ENCODE measurements at regions not wholly inside any gene's neighbourhood (a gene's known extent, or its start where the extent isn't known, plus 50 kb on each side); places are given as distances from the start of the nearest gene placed in this dataset.

GRCh38 chr15:95087253-95087609 lies 855.9 kb downstream of the MCTP2 start:
- H3K27me3 ChIP-seq (replicated peaks; ENCODE audit: insufficient read depth, low read length): no peaks in the 10 kb centered on the region
- no peaks in the 10 kb centered on the region for H3K9me3 ChIP-seq (replicated peaks; ENCODE audit: insufficient read depth, low read length)
- no peaks in the 10 kb centered on the region for H3K79me2 ChIP-seq (ENCODE audit: low read length)
- H3K27ac ChIP-seq (ENCODE audit: low read length): no peak overlapping the region
- H3K4me3 ChIP-seq (ENCODE audit: low read length): no peak overlapping the region
- no peaks in the 10 kb centered on the region for H4K20me1 ChIP-seq (ENCODE audit: insufficient read depth, low read length)
- DNase-seq: no peak
- no peaks in the 10 kb centered on the region for H3K4me1 ChIP-seq (ENCODE audit: low read length)
- no peaks in the 10 kb centered on the region for H3K9me2 ChIP-seq (replicated peaks; ENCODE audit: insufficient read depth, low read length)
- H3K9ac ChIP-seq (ENCODE audit: low read length): no peak overlapping the region
- no peaks in the 10 kb centered on the region for H3K36me3 ChIP-seq (replicated peaks; ENCODE audit: insufficient read depth, low read length)
- TF ChIP-seq EZH2phosphoT487 (IDR thresholded peaks at IDR 0.05; ENCODE audit: low read length): no peak
- TF ChIP-seq EZH2 (optimal IDR thresholded peaks at IDR 0.05; ENCODE audit: low read depth, low read length): no peak
- TF ChIP-seq, protein P1, sequence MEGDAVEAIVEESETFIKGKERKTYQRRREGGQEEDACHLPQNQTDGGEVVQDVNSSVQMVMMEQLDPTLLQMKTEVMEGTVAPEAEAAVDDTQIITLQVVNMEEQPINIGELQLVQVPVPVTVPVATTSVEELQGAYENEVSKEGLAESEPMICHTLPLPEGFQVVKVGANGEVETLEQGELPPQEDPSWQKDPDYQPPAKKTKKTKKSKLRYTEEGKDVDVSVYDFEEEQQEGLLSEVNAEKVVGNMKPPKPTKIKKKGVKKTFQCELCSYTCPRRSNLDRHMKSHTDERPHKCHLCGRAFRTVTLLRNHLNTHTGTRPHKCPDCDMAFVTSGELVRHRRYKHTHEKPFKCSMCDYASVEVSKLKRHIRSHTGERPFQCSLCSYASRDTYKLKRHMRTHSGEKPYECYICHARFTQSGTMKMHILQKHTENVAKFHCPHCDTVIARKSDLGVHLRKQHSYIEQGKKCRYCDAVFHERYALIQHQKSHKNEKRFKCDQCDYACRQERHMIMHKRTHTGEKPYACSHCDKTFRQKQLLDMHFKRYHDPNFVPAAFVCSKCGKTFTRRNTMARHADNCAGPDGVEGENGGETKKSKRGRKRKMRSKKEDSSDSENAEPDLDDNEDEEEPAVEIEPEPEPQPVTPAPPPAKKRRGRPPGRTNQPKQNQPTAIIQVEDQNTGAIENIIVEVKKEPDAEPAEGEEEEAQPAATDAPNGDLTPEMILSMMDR (IDR thresholded peaks at IDR 0.05; ENCODE audit: low read length): no peak
- no peak overlapping the region for H2AFZ ChIP-seq (ENCODE audit: low read length)
- H3K4me2 ChIP-seq (ENCODE audit: low read depth, low read length): no peak overlapping the region
- no peaks in the 10 kb centered on the region for H3F3A ChIP-seq (ENCODE audit: insufficient read depth, low read length)

DNA sequence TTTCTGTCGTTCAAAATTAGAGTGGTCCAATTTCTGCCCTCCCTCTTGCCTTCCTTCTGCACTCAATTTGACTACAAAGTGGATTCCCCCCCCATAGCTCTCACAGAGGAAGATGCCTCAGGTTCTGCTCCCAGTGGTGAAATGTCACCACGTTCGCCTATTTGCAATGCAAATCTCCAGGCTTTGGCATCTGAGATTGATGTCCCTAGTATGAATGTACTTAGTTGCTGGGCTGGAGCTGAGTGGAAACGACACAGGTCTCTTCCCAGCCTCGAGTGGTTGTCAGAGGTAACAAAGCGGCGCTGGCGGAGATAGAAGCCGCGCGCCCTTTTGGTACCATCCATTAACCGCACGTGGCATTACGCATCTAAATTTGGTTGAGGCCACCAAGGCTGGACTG lies 860.1 kb downstream of the MCTP2 start:
- Histone ChIP-seq H2AFZ (ENCODE audit: low read length) (no peak overlapping the region), H3K36me3 (replicated peaks; ENCODE audit: insufficient read depth, low read length) (no peaks in the 10 kb centered on the region), H3K4me1 (ENCODE audit: low read length) (no peaks in the 10 kb centered on the region), H4K20me1 (ENCODE audit: insufficient read depth, low read length) (no peaks in the 10 kb centered on the region), H3K9me3 (replicated peaks; ENCODE audit: insufficient read depth, low read length) (no peaks in the 10 kb centered on the region), H3K79me2 (ENCODE audit: low read length) (no peaks in the 10 kb centered on the region), H3K27me3 (replicated peaks; ENCODE audit: insufficient read depth, low read length) (no peaks in the 10 kb centered on the region), H3K9ac (ENCODE audit: low read length) (no peak overlapping the region), H3K4me2 (ENCODE audit: low read depth, low read length) (no peak overlapping the region), H3K27ac (ENCODE audit: low read length) (no peak overlapping the region), H3K9me2 (replicated peaks; ENCODE audit: insufficient read depth, low read length) (no peaks in the 10 kb centered on the region), H3F3A (ENCODE audit: insufficient read depth, low read length) (no peaks in the 10 kb centered on the region), H3K4me3 (ENCODE audit: low read length) (no peak overlapping the region)
- DNase-seq: no peak
- TF ChIP-seq EZH2phosphoT487 (IDR thresholded peaks at IDR 0.05; ENCODE audit: low read length) (no peak), EZH2 (optimal IDR thresholded peaks at IDR 0.05; ENCODE audit: low read depth, low read length) (no peak)
- TF ChIP-seq, protein P1 (IDR thresholded peaks at IDR 0.05; ENCODE audit: low read length): no peak

- Histone ChIP-seq H3K4me2 (ENCODE audit: low read depth, low read length) (no peak overlapping the region), H3K27ac (ENCODE audit: low read length) (no peak overlapping the region), H3K79me2 (ENCODE audit: low read length) (no peaks in the 10 kb centered on the region), H4K20me1 (ENCODE audit: insufficient read depth, low read length) (no peaks in the 10 kb centered on the region), H3K9ac (ENCODE audit: low read length) (no peak overlapping the region), H2AFZ (ENCODE audit: low read length) (no peak overlapping the region), H3K4me3 (ENCODE audit: low read length) (no peak overlapping the region), H3K9me2 (replicated peaks; ENCODE audit: insufficient read depth, low read length) (no peaks in the 10 kb centered on the region), H3F3A (ENCODE audit: insufficient read depth, low read length) (no peaks in the 10 kb centered on the region), H3K27me3 (replicated peaks; ENCODE audit: insufficient read depth, low read length) (no peaks in the 10 kb centered on the region), H3K9me3 (replicated peaks; ENCODE audit: insufficient read depth, low read length) (no peaks in the 10 kb centered on the region), H3K36me3 (replicated peaks; ENCODE audit: insufficient read depth, low read length) (no peaks in the 10 kb centered on the region), H3K4me1 (ENCODE audit: low read length) (no peaks in the 10 kb centered on the region)
- no peak for DNase-seq
- TF ChIP-seq, protein P1 (IDR thresholded peaks at IDR 0.05; ENCODE audit: low read length): no peak
- no peak for TF ChIP-seq EZH2phosphoT487 (IDR thresholded peaks at IDR 0.05; ENCODE audit: low read length)
- no peak for TF ChIP-seq EZH2 (optimal IDR thresholded peaks at IDR 0.05; ENCODE audit: low read depth, low read length)
Observed at GRCh38 chr15:95095250-95095649, 863.9 kb downstream of the MCTP2 start.

Data from MM.1S (cell line).